ENCODE measurements at regions not wholly inside any gene's neighbourhood (a gene's known extent, or its start where the extent isn't known, plus 50 kb on each side); places are given as distances from the start of the nearest gene placed in this dataset.
"Not testable (repeated sequence)": the region's sequence is repeated elsewhere in the genome, so short reads cannot be mapped to it uniquely, and the experiment has no call there.

- DNase-seq (ENCODE audit: low read depth, low spot score) = no peak
- H3K27ac ChIP-seq = no peak overlapping the region
These were observed 1398.0 kb upstream of the NXPH2 start for GRCh38 chr2:140178234-140178633.

- no peak for DNase-seq (ENCODE audit: low read depth, low spot score)
- no peak overlapping the region for H3K27ac ChIP-seq
These were observed 1396.9 kb upstream of the NXPH2 start for GRCh38 chr2:140177086-140177485.

GRCh38 chr2:140173790-140174189 lies 1393.6 kb upstream of the NXPH2 start:
- no peak for DNase-seq (ENCODE audit: low read depth, low spot score)
- no peak overlapping the region for H3K27ac ChIP-seq

- no peak overlapping the region for H3K27ac ChIP-seq
- no peak for DNase-seq (ENCODE audit: low read depth, low spot score)
These were observed 1384.3 kb upstream of the NXPH2 start for GRCh38 chr2:140164449-140164848.

GRCh38 chr2:140158259-140158658 lies 1378.1 kb upstream of the NXPH2 start:
- DNase-seq (ENCODE audit: low read depth, low spot score) = no peak

GRCh38 chr2:140157816-140158215 lies 1377.6 kb upstream of the NXPH2 start:
- H3K27ac ChIP-seq = no peak overlapping the region
- no peak for DNase-seq (ENCODE audit: low read depth, low spot score)

More at GRCh38 chr2:140158259-140158658, 1378.1 kb upstream of the NXPH2 start:
- no peak overlapping the region for H3K27ac ChIP-seq

- H3K27ac ChIP-seq = no peak overlapping the region
- no peak for DNase-seq (ENCODE audit: low read depth, low spot score)
These were observed 1374.5 kb upstream of the NXPH2 start for GRCh38 chr2:140154706-140155105.

- no peak overlapping the region for H3K27ac ChIP-seq
- no peak for DNase-seq (ENCODE audit: low read depth, low spot score)
These were observed 1374.1 kb upstream of the NXPH2 start for GRCh38 chr2:140154271-140154670.

- no peak for DNase-seq (ENCODE audit: low read depth, low spot score)
- H3K27ac ChIP-seq = no peak overlapping the region
These were observed 1364.4 kb upstream of the NXPH2 start for GRCh38 chr2:140144611-140145010.

- no peak for DNase-seq (ENCODE audit: low read depth, low spot score)
- no peak overlapping the region for H3K27ac ChIP-seq
These were observed 1358.5 kb upstream of the NXPH2 start for GRCh38 chr2:140138736-140139135.

GRCh38 chr2:140136861-140137260 lies 1356.7 kb upstream of the NXPH2 start:
- H3K27ac ChIP-seq = no peak overlapping the region
- no peak for DNase-seq (ENCODE audit: low read depth, low spot score)

GRCh38 chr2:140136366-140136765 lies 1356.2 kb upstream of the NXPH2 start:
- no peak overlapping the region for H3K27ac ChIP-seq
- no peak for DNase-seq (ENCODE audit: low read depth, low spot score)

GRCh38 chr2:140128909-140129308 lies 1348.7 kb upstream of the NXPH2 start:
- DNase-seq (ENCODE audit: low read depth, low spot score) = no peak
- no peak overlapping the region for H3K27ac ChIP-seq

GRCh38 chr2:140122001-140122400 lies 1341.8 kb upstream of the NXPH2 start:
- DNase-seq (ENCODE audit: low read depth, low spot score) = no peak
- H3K27ac ChIP-seq = no peak overlapping the region

GRCh38 chr2:140117386-140117785 lies 1337.2 kb upstream of the NXPH2 start:
- no peak overlapping the region for H3K27ac ChIP-seq
- DNase-seq (ENCODE audit: low read depth, low spot score) = no peak

GRCh38 chr2:140108706-140109475 lies 1328.7 kb upstream of the NXPH2 start:
- no peak for DNase-seq (ENCODE audit: low read depth, low spot score)
- H3K27ac ChIP-seq = no peak overlapping the region

- no peak for DNase-seq (ENCODE audit: low read depth, low spot score)
- H3K27ac ChIP-seq = no peak overlapping the region
These were observed 1311.7 kb upstream of the NXPH2 start for GRCh38 chr2:140091926-140092325.

GRCh38 chr2:140086964-140087363 lies 1306.8 kb upstream of the NXPH2 start:
- no peak for DNase-seq (ENCODE audit: low read depth, low spot score)
- H3K27ac ChIP-seq = no peak overlapping the region

- DNase-seq (ENCODE audit: low read depth, low spot score) = no peak
- H3K27ac ChIP-seq = no peak overlapping the region
These were observed 1305.5 kb upstream of the NXPH2 start for GRCh38 chr2:140085674-140086073.

- no peak for DNase-seq (ENCODE audit: low read depth, low spot score)
- no peak overlapping the region for H3K27ac ChIP-seq
These were observed 1298.8 kb upstream of the NXPH2 start for GRCh38 chr2:140079038-140079437.

- DNase-seq (ENCODE audit: low read depth, low spot score) = no peak
- no peak overlapping the region for H3K27ac ChIP-seq
These were observed 1296.0 kb upstream of the NXPH2 start for GRCh38 chr2:140076164-140076563.

GRCh38 chr2:140073763-140074162 lies 1293.6 kb upstream of the NXPH2 start:
- not testable (repeated sequence) for DNase-seq (ENCODE audit: low read depth, low spot score)

More at GRCh38 chr2:140073763-140074162, 1293.6 kb upstream of the NXPH2 start:
- not testable (repeated sequence) for H3K27ac ChIP-seq
